ENCODE measurements at regions not wholly inside any gene's neighbourhood (a gene's known extent, or its start where the extent isn't known, plus 50 kb on each side); places are given as distances from the start of the nearest gene placed in this dataset.

DNA sequence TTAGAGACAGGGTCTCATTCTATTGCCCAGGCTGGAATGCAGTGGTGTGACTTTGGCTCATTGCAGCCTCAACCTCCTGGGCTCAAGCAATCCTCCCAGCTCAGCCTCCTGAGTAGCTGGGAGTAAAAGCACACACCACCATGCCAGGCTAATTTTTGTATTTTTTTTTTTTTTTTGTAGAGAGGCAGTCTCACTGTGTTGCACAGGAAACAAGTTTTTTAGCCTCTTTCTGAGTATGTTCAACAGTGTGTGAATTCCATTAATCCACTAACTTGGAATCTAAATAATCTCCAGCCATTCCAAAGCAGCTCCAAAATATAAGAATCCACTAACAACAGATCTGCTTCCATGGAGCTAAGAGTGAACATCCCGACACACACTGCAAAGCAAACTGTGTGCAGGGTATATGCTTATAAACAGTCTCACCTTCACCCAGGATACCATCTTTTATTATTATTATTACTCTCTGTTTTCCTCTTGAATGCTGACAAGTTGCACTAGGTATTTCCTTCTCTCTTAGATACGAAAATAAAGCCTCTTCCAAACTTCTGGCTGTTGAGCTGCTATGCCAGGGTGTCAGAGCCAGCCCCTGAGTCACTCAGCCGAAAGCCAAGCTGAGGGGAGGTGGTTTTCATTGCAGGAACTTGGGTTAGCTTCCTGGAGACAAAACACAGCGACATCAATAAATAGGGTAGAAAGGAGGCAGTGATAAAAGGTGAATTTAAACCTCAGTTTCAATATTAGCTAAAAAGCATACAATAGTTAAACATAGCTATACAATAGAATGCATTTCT, 264.9 kb downstream of the HIVEP2 start:
- H3K4me1 ChIP-seq, result no peaks in the 10 kb centered on the region
- no peak overlapping the region for H3K27ac ChIP-seq
- FAIRE-seq (no peak), DNase-seq (no peak), ATAC-seq (no peak)
- TF ChIP-seq, protein P1, sequence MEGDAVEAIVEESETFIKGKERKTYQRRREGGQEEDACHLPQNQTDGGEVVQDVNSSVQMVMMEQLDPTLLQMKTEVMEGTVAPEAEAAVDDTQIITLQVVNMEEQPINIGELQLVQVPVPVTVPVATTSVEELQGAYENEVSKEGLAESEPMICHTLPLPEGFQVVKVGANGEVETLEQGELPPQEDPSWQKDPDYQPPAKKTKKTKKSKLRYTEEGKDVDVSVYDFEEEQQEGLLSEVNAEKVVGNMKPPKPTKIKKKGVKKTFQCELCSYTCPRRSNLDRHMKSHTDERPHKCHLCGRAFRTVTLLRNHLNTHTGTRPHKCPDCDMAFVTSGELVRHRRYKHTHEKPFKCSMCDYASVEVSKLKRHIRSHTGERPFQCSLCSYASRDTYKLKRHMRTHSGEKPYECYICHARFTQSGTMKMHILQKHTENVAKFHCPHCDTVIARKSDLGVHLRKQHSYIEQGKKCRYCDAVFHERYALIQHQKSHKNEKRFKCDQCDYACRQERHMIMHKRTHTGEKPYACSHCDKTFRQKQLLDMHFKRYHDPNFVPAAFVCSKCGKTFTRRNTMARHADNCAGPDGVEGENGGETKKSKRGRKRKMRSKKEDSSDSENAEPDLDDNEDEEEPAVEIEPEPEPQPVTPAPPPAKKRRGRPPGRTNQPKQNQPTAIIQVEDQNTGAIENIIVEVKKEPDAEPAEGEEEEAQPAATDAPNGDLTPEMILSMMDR (IDR thresholded peaks at IDR 0.05), result no peak
- intact Hi-C loops (cut with DNase I), result loop anchor here in 1 of 3 donors (10.0 kb wide), 1 partner anchor 355 kb away; no protein-coding TSS in a partner anchor
- WGBS, 2 donors, result 71 to 79% methylated on average over 4 of the region's 4 CpGs
- no peaks in the 10 kb centered on the region for H3K27me3 ChIP-seq
- H3K9me3 ChIP-seq, result no peaks in the 10 kb centered on the region
- no peak overlapping the region for H3K4me3 ChIP-seq
- no peaks in the 10 kb centered on the region for H3K36me3 ChIP-seq

DNA sequence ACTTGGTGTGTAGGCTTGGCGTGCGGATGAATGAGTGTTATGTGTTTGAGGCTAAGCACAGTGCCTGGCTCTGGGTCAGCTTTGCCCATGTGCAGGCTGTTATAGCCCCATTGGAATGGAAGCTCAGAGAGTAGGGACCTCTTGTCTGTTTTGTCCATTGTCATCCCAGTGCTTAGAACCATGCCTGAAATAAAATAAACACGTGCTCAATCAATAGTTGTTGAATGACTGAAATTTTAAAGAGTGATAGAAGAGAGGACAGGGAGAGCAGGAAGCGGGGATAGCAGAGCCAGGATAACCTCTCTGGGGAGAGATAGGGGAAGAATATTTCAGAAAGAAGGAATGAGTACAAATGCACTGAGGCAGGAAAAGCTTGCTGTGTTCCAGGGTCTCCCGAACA, 263.9 kb downstream of the HIVEP2 start:
- no peak for FAIRE-seq
- intact Hi-C loops (cut with DNase I), result loop anchor here in 1 of 3 donors (10.0 kb wide), 1 partner anchor 354 kb away; no protein-coding TSS in a partner anchor
- H3K4me1 ChIP-seq, result no peaks in the 10 kb centered on the region
- no peaks in the 10 kb centered on the region for H3K36me3 ChIP-seq
- H3K9me3 ChIP-seq, result no peaks in the 10 kb centered on the region
- ATAC-seq, result no peak
- WGBS, 2 donors, result 81 to 85% methylated on average over 5 of the region's 5 CpGs
- no peak overlapping the region for H3K4me3 ChIP-seq
- TF ChIP-seq, protein P1 (IDR thresholded peaks at IDR 0.05), result no peak
- no peak for DNase-seq
- H3K27ac ChIP-seq, result no peak overlapping the region
- no peaks in the 10 kb centered on the region for H3K27me3 ChIP-seq

DNA sequence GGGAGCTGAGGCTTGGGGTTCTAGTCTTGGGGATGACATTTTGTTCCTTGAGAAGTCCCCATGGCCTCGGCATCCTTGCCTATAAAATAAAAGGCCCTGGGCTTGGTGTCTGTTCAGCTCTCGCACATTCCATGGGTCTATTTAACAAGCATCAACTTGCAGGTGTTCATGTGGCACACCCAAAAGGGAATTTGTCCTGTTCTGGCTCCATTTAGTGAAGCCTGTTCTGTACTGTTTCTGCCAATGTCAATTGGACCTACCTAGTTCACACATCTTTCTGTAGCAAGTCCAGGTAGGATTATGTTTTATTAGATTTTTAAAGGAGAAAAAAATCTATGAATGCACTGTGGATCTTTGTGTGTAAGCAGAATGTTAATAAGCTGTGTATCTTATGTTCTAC, 262.0 kb downstream of the HIVEP2 start:
- no peak for DNase-seq
- no peaks in the 10 kb centered on the region for H3K9me3 ChIP-seq
- H3K27ac ChIP-seq, result no peak overlapping the region
- FAIRE-seq, result no peak
- 60 to 75% methylated on average over 2 of the region's 2 CpGs for WGBS, 2 donors
- ATAC-seq, result no peak
- no peaks in the 10 kb centered on the region for H3K36me3 ChIP-seq
- H3K27me3 ChIP-seq, result no peaks in the 10 kb centered on the region
- H3K4me3 ChIP-seq, result no peak overlapping the region
- TF ChIP-seq, protein P1 (IDR thresholded peaks at IDR 0.05), result no peak
- intact Hi-C loops (cut with DNase I), result loop anchor here in 1 of 3 donors (10.0 kb wide), 1 partner anchor 352 kb away; no protein-coding TSS in a partner anchor
- no peaks in the 10 kb centered on the region for H3K4me1 ChIP-seq

DNA sequence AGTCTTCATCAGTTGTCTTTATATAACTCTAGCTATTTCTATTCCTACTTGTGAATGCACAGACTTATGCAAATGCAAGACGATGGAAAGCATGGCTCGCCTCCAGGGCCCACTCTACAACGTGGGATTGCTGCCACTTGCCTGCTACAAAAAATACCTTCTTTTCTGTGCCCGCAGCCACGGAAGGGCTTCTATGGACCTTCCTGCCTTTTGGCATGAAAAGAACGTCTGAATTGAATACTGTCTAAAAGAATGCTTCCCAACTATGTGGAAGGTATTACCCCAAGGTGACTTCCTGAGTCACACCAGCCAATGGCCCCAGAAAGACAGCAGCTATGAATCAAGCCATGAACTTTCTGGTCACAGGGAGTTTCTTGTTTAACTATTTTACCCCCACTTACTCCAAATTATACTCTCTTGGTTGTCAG, 261.2 kb downstream of the HIVEP2 start:
- no peak overlapping the region for H3K4me3 ChIP-seq
- H3K4me1 ChIP-seq, result no peaks in the 10 kb centered on the region
- 70 to 76% methylated on average over 6 of the region's 6 CpGs for WGBS, 2 donors
- no peak overlapping the region for H3K27ac ChIP-seq
- H3K9me3 ChIP-seq, result no peaks in the 10 kb centered on the region
- FAIRE-seq, result no peak
- no peak for ATAC-seq
- intact Hi-C loops (cut with DNase I), result loop anchor here in 1 of 3 donors (10.0 kb wide), 1 partner anchor 351 kb away; no protein-coding TSS in a partner anchor
- no peaks in the 10 kb centered on the region for H3K27me3 ChIP-seq
- no peak for DNase-seq
- TF ChIP-seq, protein P1 (IDR thresholded peaks at IDR 0.05), result no peak
- H3K36me3 ChIP-seq, result no peaks in the 10 kb centered on the region

DNA sequence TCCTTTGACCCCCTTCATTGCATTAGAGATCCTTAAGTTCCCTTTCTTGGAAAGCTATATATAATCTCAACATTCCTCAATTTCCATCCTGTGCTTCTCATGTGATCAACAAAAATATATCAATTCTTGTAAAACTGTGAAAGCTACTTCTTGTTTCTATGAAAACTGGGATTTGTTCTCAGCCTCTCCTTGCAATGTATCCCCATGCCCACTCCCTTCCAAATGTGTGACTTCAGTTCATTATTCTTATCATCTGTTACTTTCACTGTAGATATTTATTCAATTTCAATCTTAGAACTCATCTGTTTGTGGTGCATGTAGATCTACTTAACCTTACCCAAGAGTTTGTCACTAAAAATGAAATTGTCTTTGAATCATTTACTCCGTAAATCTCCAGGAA, 260.6 kb downstream of the HIVEP2 start:
- TF ChIP-seq, protein P1 (IDR thresholded peaks at IDR 0.05), result no peak
- Histone ChIP-seq H3K27ac (no peak overlapping the region), H3K36me3 (no peaks in the 10 kb centered on the region), H3K27me3 (no peaks in the 10 kb centered on the region), H3K4me3 (no peak overlapping the region), H3K9me3 (no peaks in the 10 kb centered on the region), H3K4me1 (no peaks in the 10 kb centered on the region)
- DNase-seq, result no peak
- 88 to 94% methylated on average over 1 of the region's 1 CpG for WGBS, 2 donors
- no peak for FAIRE-seq
- intact Hi-C loops (cut with DNase I), result loop anchor here in 1 of 3 donors (10.0 kb wide), 1 partner anchor 350 kb away; no protein-coding TSS in a partner anchor
- ATAC-seq, result no peak
